Activated CD8-positive, alpha-beta memory T cell treated with anti-CD3 and anti-CD28 coated beads, Interleukin-2, amount 10 ng/mL, durations not matched to agents 7 days and 5 days (primary cell): ENCODE measurements at regions not wholly inside any gene's neighbourhood (a gene's known extent, or its start where the extent isn't known, plus 50 kb on each side); places are given as distances from the start of the nearest gene placed in this dataset.

Source experiments
- ATAC-seq: fragments of 150-1000 bp; cut with Tn5 transposase; one replicate; pipeline ENCODE4 v1.10.0; 2021; ENCODE audit warnings: moderate library complexity
- CTCF ChIA-PET: fragments of 350-600 bp; sonication (Branson Sonifier 250); formaldehyde crosslinking; loops from one replicate; lab custom pipeline; 2021; ENCODE audit warnings: antibody characterized with exemption; lab: Charles Lee
- DNase-seq: peaks from one replicate; pipeline ENCODE4 v3.0.0-alpha.2; 2020
- H3K27ac Mint-ChIP-seq: one replicate; pipeline ENCODE4 v1.8.0; 2021; ENCODE audit warnings: mild to moderate bottlenecking, mixed read lengths
- H3K27me3 Mint-ChIP-seq: one replicate; pipeline ENCODE4 v1.8.0; 2021; ENCODE audit warnings: mixed read lengths
- H3K36me3 Mint-ChIP-seq: one replicate; pipeline ENCODE4 v1.8.0; 2021; ENCODE audit warnings: mild to moderate bottlenecking, mixed read lengths
- H3K4me1 Mint-ChIP-seq: one replicate; pipeline ENCODE4 v1.8.0; 2021; ENCODE audit warnings: mixed read lengths
- H3K4me3 Mint-ChIP-seq: one replicate; pipeline ENCODE4 v1.8.0; 2021; ENCODE audit warnings: mild to moderate bottlenecking, moderate library complexity, mixed read lengths
- H3K9me3 Mint-ChIP-seq: one replicate; pipeline ENCODE4 v1.8.0; 2022; ENCODE audit warnings: low read depth, mixed read lengths

DNA sequence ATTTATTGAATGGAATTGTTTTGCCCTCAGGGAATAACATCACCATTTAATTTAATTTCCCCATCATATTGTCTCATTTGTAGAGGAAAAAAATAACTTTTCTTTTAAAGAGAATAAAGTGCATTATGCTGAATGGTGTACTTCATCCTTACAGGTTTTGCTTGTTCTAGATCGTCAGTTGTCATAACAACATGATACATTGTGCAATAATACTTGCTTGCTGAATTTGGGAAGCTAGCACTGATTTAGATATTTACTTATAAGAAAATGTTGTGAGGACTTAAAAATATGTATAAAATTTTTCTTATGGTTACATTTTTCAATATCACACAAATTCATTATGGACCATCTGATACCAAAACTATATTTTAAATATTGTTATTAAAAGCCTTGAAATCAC is 509.0 kb upstream of the POU3F2 start:
- CTCF ChIA-PET, result no interaction called here
- DNase-seq (no peak), ATAC-seq (no peak)
- Mint-ChIP-seq H3K9me3 (no peaks in the 10 kb centered on the region), H3K4me3 (no peak overlapping the region), H3K27ac (no peak overlapping the region), H3K27me3 (no peaks in the 10 kb centered on the region), H3K4me1 (no peaks in the 10 kb centered on the region), H3K36me3 (no peaks in the 10 kb centered on the region)

- DNase-seq (no peak), ATAC-seq (no peak)
- Mint-ChIP-seq H3K9me3 (no peaks in the 10 kb centered on the region), H3K27me3 (no peaks in the 10 kb centered on the region), H3K27ac (no peak overlapping the region), H3K36me3 (no peaks in the 10 kb centered on the region), H3K4me1 (no peaks in the 10 kb centered on the region), H3K4me3 (no peak overlapping the region)
- CTCF ChIA-PET, result no interaction called here
Measured at GRCh38 chr6:98333273-98333672, 501.1 kb upstream of the POU3F2 start.

GRCh38 chr6:98335594-98335993 is 498.8 kb upstream of the POU3F2 start:
- Mint-ChIP-seq H3K9me3 (no peaks in the 10 kb centered on the region), H3K27me3 (no peaks in the 10 kb centered on the region), H3K4me3 (no peak overlapping the region), H3K27ac (no peak overlapping the region), H3K4me1 (no peaks in the 10 kb centered on the region), H3K36me3 (no peaks in the 10 kb centered on the region)
- ATAC-seq (no peak), DNase-seq (no peak)
- CTCF ChIA-PET, result no interaction called here

GRCh38 chr6:98339506-98339905 is 494.9 kb upstream of the POU3F2 start:
- DNase-seq, result no peak

DNA sequence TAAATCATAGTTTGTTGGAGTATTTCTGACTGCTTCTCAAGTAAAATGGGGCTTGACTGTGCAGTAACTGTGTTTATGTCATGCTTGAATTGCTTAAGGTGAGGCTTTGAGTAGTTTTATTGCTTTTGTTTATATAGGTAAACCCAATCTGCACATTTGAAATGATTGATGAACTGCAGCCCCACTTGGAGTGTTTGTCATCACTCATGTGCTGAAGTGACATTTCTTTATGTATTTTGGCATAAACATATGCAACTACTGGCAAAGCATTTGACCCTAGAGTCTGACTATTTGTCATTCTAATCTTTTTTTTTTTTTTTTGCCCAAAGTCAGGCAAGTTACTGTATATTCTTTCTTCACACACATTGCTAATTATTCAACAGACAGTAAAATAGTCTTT is 491.4 kb upstream of the POU3F2 start:
- H3K27me3 Mint-ChIP-seq, result no peaks in the 10 kb centered on the region
- H3K4me1 Mint-ChIP-seq, result no peaks in the 10 kb centered on the region
- no peak overlapping the region for H3K27ac Mint-ChIP-seq
- H3K4me3 Mint-ChIP-seq, result no peak overlapping the region
- no peaks in the 10 kb centered on the region for H3K9me3 Mint-ChIP-seq
- CTCF ChIA-PET, result no interaction called here
- H3K36me3 Mint-ChIP-seq, result no peaks in the 10 kb centered on the region
- ATAC-seq (no peak), DNase-seq (no peak)

More at GRCh38 chr6:98339506-98339905, 494.9 kb upstream of the POU3F2 start:
- H3K9me3 Mint-ChIP-seq, result no peaks in the 10 kb centered on the region
- no peaks in the 10 kb centered on the region for H3K4me1 Mint-ChIP-seq
- no peak overlapping the region for H3K27ac Mint-ChIP-seq
- no peak for ATAC-seq
- CTCF ChIA-PET, result no interaction called here
- H3K27me3 Mint-ChIP-seq, result no peaks in the 10 kb centered on the region
- H3K36me3 Mint-ChIP-seq, result no peaks in the 10 kb centered on the region
- no peak overlapping the region for H3K4me3 Mint-ChIP-seq

- ATAC-seq (no peak), DNase-seq (no peak)
- Mint-ChIP-seq H3K36me3 (no peaks in the 10 kb centered on the region), H3K9me3 (no peaks in the 10 kb centered on the region), H3K27me3 (no peaks in the 10 kb centered on the region), H3K4me3 (no peak overlapping the region), H3K4me1 (no peaks in the 10 kb centered on the region), H3K27ac (no peak overlapping the region)
- CTCF ChIA-PET, result no interaction called here
Measured at GRCh38 chr6:98343797-98344196, 490.6 kb upstream of the POU3F2 start.

GRCh38 chr6:98352348-98352747 is 482.0 kb upstream of the POU3F2 start:
- Mint-ChIP-seq H3K36me3 (no peaks in the 10 kb centered on the region), H3K27ac (no peak overlapping the region), H3K27me3 (no peaks in the 10 kb centered on the region), H3K4me3 (no peak overlapping the region), H3K9me3 (no peaks in the 10 kb centered on the region), H3K4me1 (no peaks in the 10 kb centered on the region)
- ATAC-seq (no peak), DNase-seq (no peak)
- CTCF ChIA-PET, result no interaction called here

- no peak for DNase-seq
- ATAC-seq, result no peak
- Mint-ChIP-seq H3K9me3 (no peaks in the 10 kb centered on the region), H3K4me1 (no peaks in the 10 kb centered on the region), H3K36me3 (no peaks in the 10 kb centered on the region), H3K27ac (no peak overlapping the region), H3K4me3 (no peak overlapping the region), H3K27me3 (no peaks in the 10 kb centered on the region)
- CTCF ChIA-PET, result no interaction called here
Measured at GRCh38 chr6:98358173-98358572, 476.2 kb upstream of the POU3F2 start.

- H3K27me3 Mint-ChIP-seq, result no peaks in the 10 kb centered on the region
- no peak overlapping the region for H3K27ac Mint-ChIP-seq
- H3K4me3 Mint-ChIP-seq, result no peak overlapping the region
- no peaks in the 10 kb centered on the region for H3K9me3 Mint-ChIP-seq
- DNase-seq, result no peak
- no peaks in the 10 kb centered on the region for H3K36me3 Mint-ChIP-seq
- no peaks in the 10 kb centered on the region for H3K4me1 Mint-ChIP-seq
- CTCF ChIA-PET, result no interaction called here
- no peak for ATAC-seq
Measured at GRCh38 chr6:98366371-98366770, 468.0 kb upstream of the POU3F2 start.

GRCh38 chr6:98380589-98380988 is 453.8 kb upstream of the POU3F2 start:
- no peaks in the 10 kb centered on the region for H3K9me3 Mint-ChIP-seq
- H3K4me3 Mint-ChIP-seq, result no peak overlapping the region
- DNase-seq, result no peak
- no peak for ATAC-seq
- H3K4me1 Mint-ChIP-seq, result no peaks in the 10 kb centered on the region
- no peak overlapping the region for H3K27ac Mint-ChIP-seq
- CTCF ChIA-PET, result no interaction called here
- no peaks in the 10 kb centered on the region for H3K36me3 Mint-ChIP-seq
- no peaks in the 10 kb centered on the region for H3K27me3 Mint-ChIP-seq

DNA sequence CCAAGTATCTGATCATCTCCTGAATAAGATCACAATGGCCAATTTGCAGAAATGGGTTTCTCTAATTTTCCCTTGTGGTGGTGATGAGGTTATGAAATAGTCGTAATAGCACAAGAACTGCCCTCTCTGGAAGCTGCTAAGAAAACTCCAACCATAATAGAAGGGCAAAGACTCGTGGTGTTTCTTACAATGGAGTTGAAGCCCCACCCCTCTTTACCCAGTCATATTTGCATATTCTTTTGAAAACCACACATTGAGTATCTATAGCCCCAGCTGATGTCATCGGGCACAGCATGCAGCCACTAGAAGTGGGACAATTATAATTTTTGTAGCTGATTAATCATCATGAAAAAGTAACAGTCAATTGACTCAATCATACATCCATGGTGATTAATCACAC is 452.1 kb upstream of the POU3F2 start:
- no peak overlapping the region for H3K4me3 Mint-ChIP-seq
- H3K27ac Mint-ChIP-seq, result no peak overlapping the region
- CTCF ChIA-PET, result no interaction called here
- no peaks in the 10 kb centered on the region for H3K27me3 Mint-ChIP-seq
- H3K36me3 Mint-ChIP-seq, result no peaks in the 10 kb centered on the region
- no peaks in the 10 kb centered on the region for H3K4me1 Mint-ChIP-seq
- ATAC-seq (no peak), DNase-seq (no peak)
- no peaks in the 10 kb centered on the region for H3K9me3 Mint-ChIP-seq

- no peaks in the 10 kb centered on the region for H3K4me1 Mint-ChIP-seq
- DNase-seq (no peak), ATAC-seq (no peak)
- H3K27me3 Mint-ChIP-seq, result no peaks in the 10 kb centered on the region
- no peak overlapping the region for H3K27ac Mint-ChIP-seq
- no peaks in the 10 kb centered on the region for H3K9me3 Mint-ChIP-seq
- CTCF ChIA-PET, result no interaction called here
- no peak overlapping the region for H3K4me3 Mint-ChIP-seq
- H3K36me3 Mint-ChIP-seq, result no peaks in the 10 kb centered on the region
Measured at GRCh38 chr6:98384334-98384733, 450.0 kb upstream of the POU3F2 start.

GRCh38 chr6:98384801-98385200 is 449.6 kb upstream of the POU3F2 start:
- H3K9me3 Mint-ChIP-seq, result peaks cover under 1% of the 10 kb centered on the region
- CTCF ChIA-PET, result no interaction called here
- no peak overlapping the region for H3K27ac Mint-ChIP-seq
- no peaks in the 10 kb centered on the region for H3K27me3 Mint-ChIP-seq
- no peak for DNase-seq
- no peaks in the 10 kb centered on the region for H3K36me3 Mint-ChIP-seq
- H3K4me1 Mint-ChIP-seq, result no peaks in the 10 kb centered on the region
- no peak overlapping the region for H3K4me3 Mint-ChIP-seq
- ATAC-seq, result no peak

DNA sequence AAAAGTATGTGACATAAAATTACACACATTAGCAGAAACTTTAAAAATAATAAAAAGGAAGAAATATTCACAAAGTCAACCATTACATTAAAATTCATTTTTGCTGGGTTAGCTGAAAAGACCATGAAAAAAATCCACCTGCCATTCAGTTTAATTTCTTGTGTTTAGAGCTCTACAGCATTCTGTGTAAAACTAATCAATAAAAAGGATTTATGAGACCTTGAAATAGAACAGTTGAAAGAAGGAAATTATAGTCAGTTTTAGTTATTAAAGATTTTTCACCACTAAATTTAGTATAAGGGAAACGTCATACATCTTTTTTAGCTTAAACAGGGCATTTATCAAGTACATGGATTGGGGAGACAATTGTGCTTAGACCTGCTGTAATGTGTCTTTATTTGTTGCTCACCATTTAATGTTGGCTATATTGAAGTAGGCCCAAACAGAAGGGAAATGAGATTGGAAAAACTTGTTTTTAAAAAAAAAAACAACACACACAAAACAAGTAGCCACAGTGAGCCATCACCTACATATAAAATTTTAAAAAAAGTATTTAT is 438.7 kb upstream of the POU3F2 start:
- Mint-ChIP-seq H3K9me3 (peaks cover 3% of the 10 kb centered on the region), H3K27me3 (no peaks in the 10 kb centered on the region), H3K36me3 (no peaks in the 10 kb centered on the region), H3K4me3 (no peak overlapping the region), H3K27ac (no peak overlapping the region), H3K4me1 (no peaks in the 10 kb centered on the region)
- ATAC-seq (no peak), DNase-seq (no peak)
- CTCF ChIA-PET, result no interaction called here

- peaks cover 5% of the 10 kb centered on the region for H3K9me3 Mint-ChIP-seq
- ATAC-seq (no peak), DNase-seq (no peak)
- H3K27ac Mint-ChIP-seq, result no peak overlapping the region
- H3K4me3 Mint-ChIP-seq, result no peak overlapping the region
- no peaks in the 10 kb centered on the region for H3K36me3 Mint-ChIP-seq
- H3K4me1 Mint-ChIP-seq, result no peaks in the 10 kb centered on the region
- H3K27me3 Mint-ChIP-seq, result no peaks in the 10 kb centered on the region
- CTCF ChIA-PET, result no interaction called here
Measured at GRCh38 chr6:98416027-98416426, 418.3 kb upstream of the POU3F2 start.
